Lung (tissue), 11 donors: ENCODE measurements at regions not wholly inside any gene's neighbourhood (a gene's known extent, or its start where the extent isn't known, plus 50 kb on each side); places are given as distances from the start of the nearest gene placed in this dataset.

ENCODE experiments used
- ATAC-seq: fragments of 200-7000 bp; cut with Tn5 transposase; one replicate; pipeline ENCODE4 v1.9.1; 2020; ENCODE audit warnings: moderate number of reproducible peaks; ENCODE audit not compliant: insufficient read depth, low FRiP score
- DNase-seq, 3 donors: peaks; one replicate each; pipeline ENCODE4 v3.0.0-alpha.2; 2013 to 2017
- H3K27ac ChIP-seq, 2 donors: one replicate each; pipeline ENCODE4 v1.5.1; 2013; ENCODE audit warnings: mild to moderate bottlenecking in 2 of 2, moderate library complexity in 2 of 2, control low read depth in 1 of 2, inconsistent platforms in 1 of 2, low read depth in 1 of 2, low read length in 1 of 2
- H3K27me3 ChIP-seq, 3 donors: one replicate each; pipeline ENCODE4 v1.5.1; 2013; ENCODE audit warnings: low read length in 2 of 3; ENCODE audit not compliant: control insufficient read depth in 3 of 3, insufficient read depth in 3 of 3
- H3K36me3 ChIP-seq, 4 donors: one replicate each; pipeline ENCODE4 v1.5.1; 2013; ENCODE audit warnings: low read length in 4 of 4, mild to moderate bottlenecking in 1 of 4, moderate library complexity in 1 of 4; ENCODE audit not compliant: control insufficient read depth in 4 of 4, insufficient read depth in 4 of 4
- H3K4me1 ChIP-seq, 5 donors: one replicate each; pipeline ENCODE4 v1.5.1; 2013; ENCODE audit warnings: low read length in 5 of 5, mild to moderate bottlenecking in 2 of 5, moderate library complexity in 1 of 5; ENCODE audit not compliant: control insufficient read depth in 5 of 5, insufficient read depth in 5 of 5
- H3K4me3 ChIP-seq: one replicate; pipeline ENCODE4 v1.5.1; 2013; ENCODE audit warnings: mild to moderate bottlenecking, control low read depth, moderate library complexity
- H3K9ac ChIP-seq, 2 donors: one replicate each; pipeline ENCODE4 v1.5.1; 2013; ENCODE audit warnings: low read length in 2 of 2, control low read depth in 1 of 2; ENCODE audit not compliant: insufficient read depth in 1 of 2
- H3K9me3 ChIP-seq, 4 donors: one replicate each; pipeline ENCODE4 v1.5.1; 2013; ENCODE audit warnings: low read length in 3 of 4, mild to moderate bottlenecking in 1 of 4, moderate library complexity in 1 of 4; ENCODE audit not compliant: control insufficient read depth in 4 of 4, insufficient read depth in 3 of 4
- WGBS, 2 donors: extraction: QIAGEN DNeasy Blood & Tissue Kit; methylation state at CpG; one replicate each; pipeline ENCODE4 v1.1.7; 2013; 5-methylcytosine and 5-hydroxymethylcytosine counted together
- TF ChIP-seq, protein P1 (sequence below): IDR thresholded peaks from 2 replicates; pipeline ENCODE4 v1.5.1; 2012; ENCODE audit warnings: mild to moderate bottlenecking; ENCODE audit errors: control extremely low read depth, extremely low read depth
- donor health status: control.
- donor health status: control.
- donor health status: Bipolar disorder and iron deficiency.
- donor health status: healthy.
- donor health status: DM: yes; HTN: yes; CAD: no.

DNA sequence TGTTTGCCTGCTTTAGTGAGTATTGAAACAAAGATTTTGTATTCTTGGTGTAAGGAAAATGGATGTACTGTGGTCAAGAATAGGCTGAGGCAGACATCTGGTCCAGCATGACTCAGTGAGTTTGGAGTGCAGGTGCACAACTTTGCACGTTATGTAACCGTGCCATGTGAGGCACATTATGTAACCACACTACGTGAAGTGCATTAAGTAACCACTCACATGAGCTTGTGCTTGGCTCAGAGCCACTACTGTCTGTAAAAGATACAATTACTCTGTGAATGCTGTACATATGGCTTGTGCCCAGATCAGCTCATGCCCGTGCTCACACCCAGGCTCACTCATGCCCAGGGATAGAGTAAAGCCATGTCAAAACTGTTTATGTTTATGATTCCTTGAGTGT is 216.8 kb downstream of the CTH start:
- no peak overlapping the region for H3K9ac ChIP-seq
- no peaks in the 10 kb centered on the region for H3K36me3 ChIP-seq
- no peak overlapping the region for H3K4me3 ChIP-seq
- no peaks in the 10 kb centered on the region for H3K4me1 ChIP-seq
- no peak for DNase-seq
- no peak overlapping the region for H3K27ac ChIP-seq
- no peaks in the 10 kb centered on the region for H3K27me3 ChIP-seq
- peaks cover 0 to 5% (median 0%) of the 10 kb centered on the region in 4 donors for H3K9me3 ChIP-seq
- no peak for ATAC-seq
- 34 to 35% methylated on average over 4 of the region's 4 CpGs for WGBS, 2 donors
- TF ChIP-seq, protein P1, sequence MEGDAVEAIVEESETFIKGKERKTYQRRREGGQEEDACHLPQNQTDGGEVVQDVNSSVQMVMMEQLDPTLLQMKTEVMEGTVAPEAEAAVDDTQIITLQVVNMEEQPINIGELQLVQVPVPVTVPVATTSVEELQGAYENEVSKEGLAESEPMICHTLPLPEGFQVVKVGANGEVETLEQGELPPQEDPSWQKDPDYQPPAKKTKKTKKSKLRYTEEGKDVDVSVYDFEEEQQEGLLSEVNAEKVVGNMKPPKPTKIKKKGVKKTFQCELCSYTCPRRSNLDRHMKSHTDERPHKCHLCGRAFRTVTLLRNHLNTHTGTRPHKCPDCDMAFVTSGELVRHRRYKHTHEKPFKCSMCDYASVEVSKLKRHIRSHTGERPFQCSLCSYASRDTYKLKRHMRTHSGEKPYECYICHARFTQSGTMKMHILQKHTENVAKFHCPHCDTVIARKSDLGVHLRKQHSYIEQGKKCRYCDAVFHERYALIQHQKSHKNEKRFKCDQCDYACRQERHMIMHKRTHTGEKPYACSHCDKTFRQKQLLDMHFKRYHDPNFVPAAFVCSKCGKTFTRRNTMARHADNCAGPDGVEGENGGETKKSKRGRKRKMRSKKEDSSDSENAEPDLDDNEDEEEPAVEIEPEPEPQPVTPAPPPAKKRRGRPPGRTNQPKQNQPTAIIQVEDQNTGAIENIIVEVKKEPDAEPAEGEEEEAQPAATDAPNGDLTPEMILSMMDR: no peak

DNA sequence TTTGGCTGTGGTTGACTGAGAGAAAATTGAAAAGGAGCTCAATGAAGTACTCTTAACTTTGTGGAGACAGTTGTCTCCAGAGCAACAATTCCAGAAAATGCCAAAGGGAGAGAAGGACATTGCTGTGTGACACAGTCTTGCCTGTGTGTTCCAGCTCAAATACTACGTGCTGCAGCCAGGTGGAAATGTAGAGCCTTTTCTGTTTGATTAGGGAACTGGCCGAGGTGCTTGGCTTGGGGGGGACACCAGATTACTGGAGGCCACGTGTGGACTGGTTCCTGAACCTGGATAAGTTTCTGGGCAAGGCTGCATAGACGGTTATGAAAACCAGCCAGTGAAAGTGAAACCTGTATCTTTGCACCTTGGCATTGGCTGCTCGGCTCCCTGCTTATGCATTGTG is 217.9 kb downstream of the CTH start:
- H3K4me3 ChIP-seq: no peak overlapping the region
- H3K27me3 ChIP-seq: no peaks in the 10 kb centered on the region
- 70 to 74% methylated on average over 5 of the region's 5 CpGs for WGBS, 2 donors
- peaks cover 0 to 5% (median 0%) of the 10 kb centered on the region in 4 donors for H3K9me3 ChIP-seq
- no peak for ATAC-seq
- TF ChIP-seq, protein P1: no peak
- H3K27ac ChIP-seq: no peak overlapping the region
- H3K36me3 ChIP-seq: no peaks in the 10 kb centered on the region
- H3K4me1 ChIP-seq: no peaks in the 10 kb centered on the region
- no peak for DNase-seq
- H3K9ac ChIP-seq: no peak overlapping the region

DNA sequence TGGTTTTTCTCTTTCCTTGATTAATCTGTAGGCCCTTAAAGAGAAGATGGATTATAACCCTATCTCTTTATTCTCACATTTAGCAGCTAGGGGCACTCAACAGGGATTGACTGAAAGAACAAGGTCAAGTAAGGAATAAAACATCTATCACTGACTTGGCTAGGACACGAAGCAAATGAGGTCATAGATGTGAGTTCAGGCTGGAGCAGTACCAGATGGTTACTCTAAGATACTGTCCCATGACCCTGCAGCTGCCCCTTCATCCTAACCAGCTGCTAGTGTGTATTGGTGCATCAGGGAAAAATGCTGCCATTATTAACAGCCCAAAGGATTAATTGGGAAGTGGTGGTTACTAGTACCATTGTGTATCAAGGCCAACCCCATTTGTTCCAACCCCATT is 221.9 kb downstream of the CTH start:
- Histone ChIP-seq H3K9ac (no peak overlapping the region), H3K27me3 (no peaks in the 10 kb centered on the region), H3K4me1 (no peaks in the 10 kb centered on the region), H3K27ac (no peak overlapping the region), H3K9me3 (peaks cover 0 to 5% (median 0%) of the 10 kb centered on the region in 4 donors), H3K36me3 (no peaks in the 10 kb centered on the region), H3K4me3 (no peak overlapping the region)
- ATAC-seq: no peak
- TF ChIP-seq, protein P1: no peak
- WGBS, 2 donors: 48 to 52% methylated on average over 1 of the region's 1 CpG
- no peak for DNase-seq

DNA sequence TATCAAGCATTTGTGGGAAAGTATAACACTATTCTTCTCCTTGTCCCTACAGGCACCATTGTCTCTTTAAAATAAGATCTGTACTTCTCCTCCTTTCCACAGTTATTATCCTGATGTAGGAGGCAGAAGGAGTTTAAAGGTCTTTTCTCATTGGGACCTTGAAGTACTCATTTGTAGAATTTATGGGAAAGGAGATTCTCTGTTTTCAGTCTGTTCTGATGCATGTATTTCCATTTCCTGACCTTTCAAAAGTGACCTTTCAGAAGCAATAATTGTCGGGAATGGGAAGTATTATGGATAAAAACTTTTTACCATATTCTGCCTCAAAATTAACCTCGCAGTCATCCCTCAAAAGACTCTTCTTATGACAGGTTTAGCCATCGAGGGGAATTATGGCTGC is 224.8 kb downstream of the CTH start:
- DNase-seq (no peak), ATAC-seq (no peak)
- 81 to 88% methylated on average over 3 of the region's 3 CpGs for WGBS, 2 donors
- no peaks in the 10 kb centered on the region for H3K4me1 ChIP-seq
- TF ChIP-seq, protein P1: no peak
- no peak overlapping the region for H3K9ac ChIP-seq
- no peak overlapping the region for H3K27ac ChIP-seq
- peaks cover 0 to 1% (median 0%) of the 10 kb centered on the region in 4 donors for H3K9me3 ChIP-seq
- H3K27me3 ChIP-seq: no peaks in the 10 kb centered on the region
- H3K4me3 ChIP-seq: no peak overlapping the region
- H3K36me3 ChIP-seq: no peaks in the 10 kb centered on the region
